ENCODE measurements at regions not wholly inside any gene's neighbourhood (a gene's known extent, or its start where the extent isn't known, plus 50 kb on each side); places are given as distances from the start of the nearest gene placed in this dataset.

GRCh38 chr1:42096554-42096953 is 56.7 kb upstream of the GUCA2B start:
- peaks cover 9 to 15% of the 10 kb centered on the region in 2 donors for H3K9me3 Mint-ChIP-seq

DNA sequence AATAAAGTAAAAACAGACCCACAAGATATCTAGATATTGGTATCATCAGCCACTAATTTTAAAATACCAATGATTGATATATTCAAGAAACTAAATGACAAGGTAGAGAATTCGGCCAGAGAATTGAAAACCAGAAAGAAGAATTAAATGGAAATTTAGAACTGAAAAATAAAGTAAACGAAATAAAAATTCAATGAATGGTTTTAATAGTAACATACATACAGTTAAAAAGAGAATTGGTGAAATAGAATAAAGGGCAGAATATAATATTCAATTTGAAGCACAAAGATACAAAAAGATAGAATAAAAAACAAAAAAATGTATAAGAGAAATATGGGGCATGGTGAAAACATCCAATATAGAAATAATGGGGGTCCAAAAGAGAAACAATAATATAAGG is 64.0 kb upstream of the GUCA2B start:
- no peak for DNase-seq (ENCODE audit: low spot score in 2 of 2)

More at GRCh38 chr1:42096554-42096953, 56.7 kb upstream of the GUCA2B start:
- no peak for ATAC-seq
- Mint-ChIP-seq H3K27ac (no peak overlapping the region), H3K36me3 (peaks cover 5 to 16% of the 10 kb centered on the region in 2 donors)
- DNase-seq (ENCODE audit: low spot score in 2 of 2): no peak

GRCh38 chr1:42086146-42086545 is 67.1 kb upstream of the GUCA2B start:
- H3K36me3 Mint-ChIP-seq: peaks cover 0 to 6% of the 10 kb centered on the region in 2 donors

More for the DNA sequence above, 64.0 kb upstream of the GUCA2B start:
- ATAC-seq: no peak
- Mint-ChIP-seq H3K27ac (no peak overlapping the region), H3K9me3 (peaks cover 11 to 16% of the 10 kb centered on the region in 2 donors), H3K36me3 (peaks cover 0 to 6% of the 10 kb centered on the region in 2 donors)

GRCh38 chr1:42085596-42085995 is 67.6 kb upstream of the GUCA2B start:
- ATAC-seq: no peak
- H3K9me3 Mint-ChIP-seq: peaks cover 10 to 14% of the 10 kb centered on the region in 2 donors
- DNase-seq (ENCODE audit: low spot score in 2 of 2): no peak
- H3K27ac Mint-ChIP-seq: no peak overlapping the region
- H3K36me3 Mint-ChIP-seq: peaks cover under 1 to 8% of the 10 kb centered on the region in 2 donors

More at GRCh38 chr1:42086146-42086545, 67.1 kb upstream of the GUCA2B start:
- Mint-ChIP-seq H3K9me3 (peaks cover 8 to 12% of the 10 kb centered on the region in 2 donors), H3K27ac (no peak overlapping the region)
- DNase-seq (ENCODE audit: low spot score in 2 of 2): no peak
- ATAC-seq: no peak

GRCh38 chr1:42081475-42081874 is 71.7 kb upstream of the GUCA2B start:
- no peak overlapping the region for H3K27ac Mint-ChIP-seq
- peaks cover 8 to 13% of the 10 kb centered on the region in 2 donors for H3K36me3 Mint-ChIP-seq
- H3K9me3 Mint-ChIP-seq: peaks cover 8 to 9% of the 10 kb centered on the region in 2 donors
- ATAC-seq (no peak), DNase-seq (ENCODE audit: low spot score in 2 of 2) (no peak)

DNA sequence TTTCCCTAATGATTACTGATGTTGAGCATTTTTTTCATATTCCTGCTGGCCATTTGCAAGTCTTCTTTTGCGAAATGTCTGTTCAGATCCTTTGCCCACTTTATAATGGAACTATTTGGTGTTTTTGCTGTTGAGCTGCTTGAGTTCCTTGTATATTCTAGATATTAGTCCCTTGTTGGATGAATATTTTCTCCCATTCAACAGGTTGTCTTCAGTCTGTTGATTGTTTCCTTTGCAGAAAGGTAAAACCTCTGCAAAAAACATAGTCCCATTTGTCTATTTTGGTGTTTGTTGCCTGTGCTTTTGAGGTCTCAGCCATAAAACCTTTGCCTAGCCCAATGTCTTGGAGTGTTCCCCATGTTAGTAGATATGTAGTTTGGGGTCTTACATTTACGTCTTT is 78.0 kb upstream of the GUCA2B start:
- Mint-ChIP-seq H3K9me3 (peaks cover 3 to 9% of the 10 kb centered on the region in 2 donors), H3K36me3 (peaks cover 3 to 8% of the 10 kb centered on the region in 2 donors), H3K27ac (no peak overlapping the region)
- DNase-seq (ENCODE audit: low spot score in 2 of 2): no peak
- no peak for ATAC-seq

GRCh38 chr1:42070996-42071395 is 82.2 kb upstream of the GUCA2B start:
- DNase-seq (ENCODE audit: low spot score in 2 of 2) (no peak), ATAC-seq (no peak)
- Mint-ChIP-seq H3K9me3 (peaks cover 0 to 5% of the 10 kb centered on the region in 2 donors), H3K36me3 (no peaks in the 10 kb centered on the region), H3K27ac (no peak overlapping the region)

DNA sequence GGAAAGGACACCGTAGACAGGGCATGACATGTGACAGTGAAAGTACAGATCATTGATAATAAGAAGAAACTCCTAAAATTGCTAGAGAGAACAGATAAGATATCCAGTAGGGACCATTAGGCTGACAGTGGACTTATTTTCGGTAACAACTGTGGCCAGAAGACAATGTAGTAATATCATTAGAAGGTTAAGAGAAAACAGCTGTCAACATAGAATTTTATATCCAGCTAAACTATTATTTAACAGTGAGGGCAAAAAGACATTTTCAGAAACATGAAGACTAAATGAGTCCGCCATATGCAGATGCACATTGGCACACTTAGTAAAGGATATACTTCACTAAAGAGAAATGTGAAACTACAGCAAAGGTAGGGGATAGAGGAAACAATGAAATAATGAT is 95.4 kb upstream of the GUCA2B start:
- DNase-seq (ENCODE audit: low spot score in 2 of 2) (no peak), ATAC-seq (no peak)
- Mint-ChIP-seq H3K9me3 (peaks cover 20 to 35% of the 10 kb centered on the region in 2 donors), H3K27ac (no peak overlapping the region), H3K36me3 (peaks cover 24 to 25% of the 10 kb centered on the region in 2 donors)

- ATAC-seq: no peak
- no peak for DNase-seq (ENCODE audit: low spot score in 2 of 2)
- no peak overlapping the region for H3K27ac Mint-ChIP-seq
- H3K9me3 Mint-ChIP-seq: peaks cover 20 to 32% of the 10 kb centered on the region in 2 donors
- H3K36me3 Mint-ChIP-seq: peaks cover 17 to 24% of the 10 kb centered on the region in 2 donors
Measured at GRCh38 chr1:42056460-42056859, 96.8 kb upstream of the GUCA2B start.

DNA sequence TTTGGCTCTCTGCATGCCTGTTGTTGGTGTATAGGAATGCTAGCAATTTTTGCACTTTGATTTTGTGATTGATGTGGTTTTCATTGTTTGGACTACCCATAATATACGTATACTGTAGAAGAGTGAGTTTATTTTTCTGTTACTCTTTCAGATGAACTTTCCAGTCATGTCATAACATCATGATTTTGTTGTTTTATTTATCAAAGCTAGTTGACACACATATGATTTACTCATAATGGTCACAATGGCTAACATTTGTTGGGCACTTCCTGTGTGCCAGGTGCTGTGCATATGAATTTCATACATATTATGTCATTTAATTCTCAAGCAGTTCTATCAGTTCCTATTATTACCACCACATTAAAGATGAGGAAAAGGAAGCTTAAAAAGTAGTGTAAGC is 98.1 kb upstream of the GUCA2B start:
- Mint-ChIP-seq H3K36me3 (peaks cover 16 to 24% of the 10 kb centered on the region in 2 donors), H3K9me3 (peaks cover 16 to 27% of the 10 kb centered on the region in 2 donors), H3K27ac (no peak overlapping the region)
- DNase-seq (ENCODE audit: low spot score in 2 of 2) (no peak), ATAC-seq (no peak)

GRCh38 chr1:42052072-42052699 is 101.0 kb upstream of the GUCA2B start:
- Mint-ChIP-seq H3K36me3 (peaks cover 6 to 14% of the 10 kb centered on the region in 2 donors), H3K27ac (no peak overlapping the region), H3K9me3 (peaks cover 8 to 13% of the 10 kb centered on the region in 2 donors)

DNA sequence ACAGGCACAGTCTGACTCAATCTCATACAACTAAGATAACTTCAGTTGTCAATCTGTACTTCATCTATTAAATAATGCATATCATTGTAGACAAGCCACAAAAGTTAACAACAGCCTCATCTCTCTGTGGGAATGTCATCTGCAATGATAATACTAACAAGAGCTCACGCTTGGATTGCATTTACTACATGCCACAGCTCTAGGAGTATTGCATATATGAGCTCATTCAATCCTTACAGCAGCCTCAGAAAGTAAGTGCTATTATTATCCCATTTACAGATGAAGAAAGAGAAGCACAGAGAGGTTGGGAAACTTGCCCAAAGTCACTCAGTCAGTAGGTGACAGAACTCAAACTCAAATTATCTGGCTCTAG is 105.7 kb upstream of the GUCA2B start:
- Mint-ChIP-seq H3K36me3 (no peaks in the 10 kb centered on the region), H3K9me3 (no peaks in the 10 kb centered on the region), H3K27ac (no peak overlapping the region)
- ATAC-seq (no peak), DNase-seq (ENCODE audit: low spot score in 2 of 2) (no peak)

More at GRCh38 chr1:42052072-42052699, 101.0 kb upstream of the GUCA2B start:
- ATAC-seq (no peak), DNase-seq (ENCODE audit: low spot score in 2 of 2) (no peak)

DNA sequence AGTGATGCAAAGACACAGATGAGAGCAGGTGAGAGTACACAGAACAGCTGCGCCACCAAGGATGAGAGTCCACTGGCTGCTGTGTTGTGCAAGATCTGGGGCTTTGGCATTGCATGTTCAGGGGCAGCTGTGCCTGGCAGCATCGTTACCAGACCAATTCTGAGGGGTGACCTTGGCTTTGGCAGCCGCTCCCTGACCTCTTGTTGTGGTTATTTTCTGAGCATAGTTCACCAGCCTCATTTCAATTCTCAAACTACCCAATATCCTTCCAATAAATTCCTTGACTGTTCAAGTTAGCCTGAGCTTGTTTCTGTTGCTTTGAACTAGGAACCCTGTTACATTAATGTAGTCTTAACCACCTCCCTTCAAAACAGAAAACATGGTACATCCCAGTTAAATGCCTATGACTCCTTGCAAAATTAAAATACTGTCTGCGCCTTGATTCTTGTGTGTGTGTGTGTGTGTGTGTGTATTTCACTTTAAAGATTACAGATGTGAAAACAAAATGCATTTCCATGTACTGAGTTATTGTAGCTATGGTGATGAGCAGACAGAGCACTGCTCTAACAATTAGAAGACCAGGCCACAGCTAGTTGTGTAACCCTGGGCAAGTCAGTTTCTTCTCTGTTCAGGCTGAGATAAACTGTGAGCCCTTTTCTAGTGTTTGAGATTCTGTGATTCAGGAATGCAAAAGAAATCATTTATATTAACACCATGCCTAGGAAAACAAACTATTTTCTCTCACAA is 106.3 kb upstream of the GUCA2B start:
- H3K27ac Mint-ChIP-seq: no peak overlapping the region
- ATAC-seq: no peak
- DNase-seq (ENCODE audit: low spot score in 2 of 2): no peak
- H3K36me3 Mint-ChIP-seq: no peaks in the 10 kb centered on the region
- H3K9me3 Mint-ChIP-seq: no peaks in the 10 kb centered on the region

DNA sequence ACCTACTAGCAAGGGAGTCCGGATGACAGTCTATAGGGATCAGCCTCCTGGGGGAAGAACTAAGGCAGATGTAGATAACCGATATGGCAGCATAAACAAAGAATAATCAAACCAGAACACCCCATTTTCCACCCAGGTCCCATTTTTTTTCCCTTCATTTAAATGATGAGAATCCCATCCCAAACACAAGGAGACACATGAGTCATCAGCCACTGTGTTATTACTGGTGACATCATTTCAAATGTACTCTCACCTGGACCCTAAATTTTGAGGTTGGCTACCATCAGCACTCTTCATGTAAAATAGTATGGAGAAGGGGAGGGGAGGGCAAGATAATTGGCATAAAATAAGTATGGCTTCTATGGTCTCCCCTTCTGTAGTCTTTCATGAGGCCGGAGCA is 108.9 kb upstream of the GUCA2B start:
- Mint-ChIP-seq H3K9me3 (no peaks in the 10 kb centered on the region), H3K36me3 (no peaks in the 10 kb centered on the region), H3K27ac (no peak overlapping the region)
- DNase-seq (ENCODE audit: low spot score in 2 of 2) (no peak), ATAC-seq (no peak)

- ATAC-seq: no peak
- no peaks in the 10 kb centered on the region for H3K9me3 Mint-ChIP-seq
- H3K27ac Mint-ChIP-seq: no peak overlapping the region
- DNase-seq (ENCODE audit: low spot score in 2 of 2): no peak
- H3K36me3 Mint-ChIP-seq: no peaks in the 10 kb centered on the region
Measured at GRCh38 chr1:42043811-42044210, 109.4 kb upstream of the GUCA2B start.

DNA sequence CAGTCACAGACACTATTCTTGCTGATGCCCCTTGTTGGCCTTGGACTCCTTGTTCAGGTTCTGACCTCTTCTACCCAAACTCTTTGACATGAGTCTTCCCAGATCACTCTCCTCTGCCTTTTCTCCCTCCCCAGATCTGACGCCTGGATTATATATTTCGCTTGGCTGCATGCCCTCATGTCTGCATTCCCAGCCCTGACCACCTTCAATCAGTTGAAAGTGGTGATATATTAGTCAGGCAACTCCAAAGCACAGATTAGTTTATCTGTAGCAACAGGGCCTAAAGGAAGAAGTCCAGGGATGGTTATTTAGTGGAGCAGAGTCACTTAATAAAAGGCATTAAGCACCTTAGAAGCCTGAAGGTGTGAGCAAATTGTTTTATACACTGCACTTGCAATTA is 110.0 kb upstream of the GUCA2B start:
- no peak overlapping the region for H3K27ac Mint-ChIP-seq
- ATAC-seq (no peak), DNase-seq (ENCODE audit: low spot score in 2 of 2) (no peak)
- no peaks in the 10 kb centered on the region for H3K9me3 Mint-ChIP-seq
- H3K36me3 Mint-ChIP-seq: no peaks in the 10 kb centered on the region

- Mint-ChIP-seq H3K27ac (no peak overlapping the region), H3K9me3 (no peaks in the 10 kb centered on the region), H3K36me3 (no peaks in the 10 kb centered on the region)
- no peak for DNase-seq (ENCODE audit: low spot score in 2 of 2)
- no peak for ATAC-seq
Measured at GRCh38 chr1:42041031-42041430, 112.2 kb upstream of the GUCA2B start.

DNA sequence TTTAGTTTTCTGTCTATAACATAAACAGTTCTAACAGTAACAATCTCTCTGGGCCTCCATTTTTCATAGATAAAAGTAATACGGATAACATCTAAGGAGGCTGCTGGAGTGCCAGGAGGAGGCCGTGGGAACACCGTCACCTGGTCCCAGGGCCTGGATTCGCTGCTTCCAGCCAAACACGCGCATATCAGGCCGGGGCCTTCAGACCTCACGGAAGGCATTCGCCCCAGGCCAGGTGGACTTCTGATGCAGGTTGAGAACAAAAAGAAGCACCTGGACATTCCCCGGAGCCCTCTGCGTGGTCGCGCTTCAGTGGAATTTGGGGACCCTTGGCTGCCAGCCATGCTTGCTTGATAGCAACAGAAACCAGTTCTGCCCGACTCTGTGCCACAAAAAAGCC is 113.1 kb upstream of the GUCA2B start:
- Mint-ChIP-seq H3K36me3 (no peaks in the 10 kb centered on the region), H3K9me3 (no peaks in the 10 kb centered on the region), H3K27ac (no peak overlapping the region)
- DNase-seq (ENCODE audit: low spot score in 2 of 2) (no peak), ATAC-seq (no peak)
